Astrocyte (in vitro differentiated cells and primary cell): ENCODE measurements at regions not wholly inside any gene's neighbourhood (a gene's known extent, or its start where the extent isn't known, plus 50 kb on each side); places are given as distances from the start of the nearest gene placed in this dataset.
A peak's percentile ranks its signal among the peaks of the same experiment; 100 is the strongest.

ENCODE experiments used
- DNase-seq: peaks from one replicate; pipeline ENCODE4 v3.0.0-alpha.2; 2010; ENCODE audit warnings: low read depth
- FAIRE-seq: peaks from 2 replicates; lab custom pipeline; 2011; peaks lifted over from hg19 to GRCh38; lab: Jason Lieb, UNC
- H2AFZ ChIP-seq: 2 replicates; pipeline ENCODE4 v1.6.0; 2012; ENCODE audit warnings: low read depth, low read length, inconsistent platforms
- H3K27ac ChIP-seq: 2 replicates; pipeline ENCODE4 v1.5.1; 2011; ENCODE audit warnings: low read depth, low read length, inconsistent platforms
- H3K27me3 ChIP-seq: 2 replicates; pipeline ENCODE4 v1.6.0; 2011; ENCODE audit warnings: low read length, inconsistent platforms; ENCODE audit not compliant: insufficient read depth
- H3K36me3 ChIP-seq: 2 replicates; pipeline ENCODE4 v1.5.1; 2011; ENCODE audit warnings: low read length, inconsistent platforms; ENCODE audit not compliant: insufficient read depth
- H3K4me1 ChIP-seq: 2 replicates; pipeline ENCODE4 v1.5.1; 2011; ENCODE audit warnings: low read length, inconsistent platforms; ENCODE audit not compliant: insufficient read depth
- H3K4me2 ChIP-seq: 2 replicates; pipeline ENCODE4 v1.6.0; 2012; ENCODE audit warnings: low read length, inconsistent platforms
- H3K4me3 ChIP-seq: 2 replicates; pipeline ENCODE4 v1.5.1; 2011; ENCODE audit warnings: low read depth, mild to moderate bottlenecking, low read length, inconsistent platforms; ENCODE audit not compliant: insufficient read depth
- H3K79me2 ChIP-seq: 2 replicates; pipeline ENCODE4 v1.6.0; 2012; ENCODE audit warnings: mild to moderate bottlenecking, low read length, inconsistent platforms; ENCODE audit not compliant: insufficient read depth
- H3K9ac ChIP-seq: 2 replicates; pipeline ENCODE4 v1.6.0; 2012; ENCODE audit warnings: mild to moderate bottlenecking, low read length, inconsistent platforms
- H3K9me3 ChIP-seq: 2 replicates; pipeline ENCODE4 v1.5.1; 2012; ENCODE audit warnings: low read depth, mild to moderate bottlenecking, low read length, inconsistent platforms; ENCODE audit not compliant: insufficient read depth
- H4K20me1 ChIP-seq: 2 replicates; pipeline ENCODE4 v1.6.0; 2012; ENCODE audit warnings: low read length, inconsistent platforms; ENCODE audit not compliant: insufficient read depth
- H3K27ac Mint-ChIP-seq: one replicate; pipeline ENCODE4 v1.8.0; 2021; ENCODE audit warnings: mild to moderate bottlenecking, mixed read lengths; ENCODE audit not compliant: unreplicated experiment
- H3K27me3 Mint-ChIP-seq: one replicate; pipeline ENCODE4 v1.8.0; 2021; ENCODE audit warnings: low read depth, mixed read lengths; ENCODE audit not compliant: unreplicated experiment
- H3K36me3 Mint-ChIP-seq: one replicate; pipeline ENCODE4 v1.8.0; 2021; ENCODE audit warnings: low read depth, mixed read lengths; ENCODE audit not compliant: unreplicated experiment
- H3K4me1 Mint-ChIP-seq: one replicate; pipeline ENCODE4 v1.8.0; 2021; ENCODE audit warnings: low read depth, mixed read lengths; ENCODE audit not compliant: unreplicated experiment
- H3K4me3 Mint-ChIP-seq: one replicate; pipeline ENCODE4 v1.8.0; 2021; ENCODE audit warnings: mild to moderate bottlenecking, moderate library complexity, mixed read lengths; ENCODE audit not compliant: unreplicated experiment
- H3K9me3 Mint-ChIP-seq: one replicate; pipeline ENCODE4 v1.8.0; 2021; ENCODE audit warnings: mild to moderate bottlenecking, mixed read lengths; ENCODE audit not compliant: unreplicated experiment
- EZH2 ChIP-seq: IDR thresholded peaks from 2 replicates; pipeline ENCODE4 v1.6.1; 2012; ENCODE audit warnings: mild to moderate bottlenecking, low read length, inconsistent platforms; ENCODE audit not compliant: insufficient read depth
- TF ChIP-seq, protein P1 (sequence below): IDR thresholded peaks from 2 replicates; pipeline ENCODE4 v1.5.1; 2011; ENCODE audit warnings: low read depth, mild to moderate bottlenecking, inconsistent platforms, low read length, moderate library complexity; ENCODE audit not compliant: insufficient read depth

DNA sequence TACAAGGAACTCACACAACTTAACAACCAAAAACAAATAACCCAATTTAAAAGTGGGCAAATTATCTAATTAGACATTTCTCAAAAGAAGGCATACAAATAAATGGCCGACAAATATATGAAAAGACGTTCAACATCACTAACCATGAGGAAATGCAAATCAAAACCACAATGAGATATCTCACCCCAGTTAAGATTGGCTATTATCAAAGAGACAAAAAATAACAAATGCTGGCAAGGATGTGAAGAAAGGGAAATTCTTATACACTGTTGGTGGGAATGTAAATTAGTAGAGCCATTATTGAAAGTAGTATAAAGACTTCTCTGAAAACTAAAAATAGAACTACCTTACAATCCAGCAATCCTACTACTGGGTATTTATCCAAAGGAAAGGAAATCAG lies 96.7 kb upstream of the SIRPG start:
- H3K4me1 Mint-ChIP-seq = no peaks in the 10 kb centered on the region
- H3K79me2 ChIP-seq = no peaks in the 10 kb centered on the region
- no peak for TF ChIP-seq EZH2
- TF ChIP-seq, protein P1, sequence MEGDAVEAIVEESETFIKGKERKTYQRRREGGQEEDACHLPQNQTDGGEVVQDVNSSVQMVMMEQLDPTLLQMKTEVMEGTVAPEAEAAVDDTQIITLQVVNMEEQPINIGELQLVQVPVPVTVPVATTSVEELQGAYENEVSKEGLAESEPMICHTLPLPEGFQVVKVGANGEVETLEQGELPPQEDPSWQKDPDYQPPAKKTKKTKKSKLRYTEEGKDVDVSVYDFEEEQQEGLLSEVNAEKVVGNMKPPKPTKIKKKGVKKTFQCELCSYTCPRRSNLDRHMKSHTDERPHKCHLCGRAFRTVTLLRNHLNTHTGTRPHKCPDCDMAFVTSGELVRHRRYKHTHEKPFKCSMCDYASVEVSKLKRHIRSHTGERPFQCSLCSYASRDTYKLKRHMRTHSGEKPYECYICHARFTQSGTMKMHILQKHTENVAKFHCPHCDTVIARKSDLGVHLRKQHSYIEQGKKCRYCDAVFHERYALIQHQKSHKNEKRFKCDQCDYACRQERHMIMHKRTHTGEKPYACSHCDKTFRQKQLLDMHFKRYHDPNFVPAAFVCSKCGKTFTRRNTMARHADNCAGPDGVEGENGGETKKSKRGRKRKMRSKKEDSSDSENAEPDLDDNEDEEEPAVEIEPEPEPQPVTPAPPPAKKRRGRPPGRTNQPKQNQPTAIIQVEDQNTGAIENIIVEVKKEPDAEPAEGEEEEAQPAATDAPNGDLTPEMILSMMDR = no peak
- no peak overlapping the region for H3K4me3 Mint-ChIP-seq
- no peak overlapping the region for H3K9ac ChIP-seq
- H3K9me3 ChIP-seq = no peaks in the 10 kb centered on the region
- no peak overlapping the region for H3K4me3 ChIP-seq
- H3K27ac Mint-ChIP-seq = no peak overlapping the region
- FAIRE-seq = peak; percentile 17
- H3K4me2 ChIP-seq = no peak overlapping the region
- H4K20me1 ChIP-seq = no peaks in the 10 kb centered on the region
- H3K36me3 Mint-ChIP-seq = no peaks in the 10 kb centered on the region
- DNase-seq = no peak
- no peaks in the 10 kb centered on the region for H3K36me3 ChIP-seq
- H3K27me3 ChIP-seq = peaks cover 2% of the 10 kb centered on the region
- H3K27me3 Mint-ChIP-seq = no peaks in the 10 kb centered on the region
- no peaks in the 10 kb centered on the region for H3K4me1 ChIP-seq
- no peak overlapping the region for H2AFZ ChIP-seq
- H3K27ac ChIP-seq = no peak overlapping the region
- peaks cover 11% of the 10 kb centered on the region for H3K9me3 Mint-ChIP-seq

DNA sequence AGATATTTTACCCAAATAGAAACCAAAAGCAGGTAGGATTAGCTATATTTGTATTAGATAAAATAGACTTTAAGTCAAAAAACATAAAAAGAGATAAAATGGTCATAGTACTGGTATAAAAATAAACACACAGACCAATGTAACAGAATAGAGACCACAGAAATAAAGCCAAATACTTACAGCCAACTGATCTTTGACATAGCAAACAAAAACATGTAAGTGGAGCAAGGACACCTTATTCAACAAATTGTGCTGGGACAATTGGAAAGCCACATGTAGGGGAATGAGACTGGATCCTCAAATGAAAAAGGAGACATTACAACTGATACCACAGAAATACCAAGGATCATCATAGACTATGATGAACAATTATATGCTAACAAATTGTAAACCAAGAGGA lies 94.5 kb upstream of the SIRPG start:
- no peak for FAIRE-seq
- H3K36me3 ChIP-seq = no peaks in the 10 kb centered on the region
- peaks cover 11% of the 10 kb centered on the region for H3K9me3 Mint-ChIP-seq

DNA sequence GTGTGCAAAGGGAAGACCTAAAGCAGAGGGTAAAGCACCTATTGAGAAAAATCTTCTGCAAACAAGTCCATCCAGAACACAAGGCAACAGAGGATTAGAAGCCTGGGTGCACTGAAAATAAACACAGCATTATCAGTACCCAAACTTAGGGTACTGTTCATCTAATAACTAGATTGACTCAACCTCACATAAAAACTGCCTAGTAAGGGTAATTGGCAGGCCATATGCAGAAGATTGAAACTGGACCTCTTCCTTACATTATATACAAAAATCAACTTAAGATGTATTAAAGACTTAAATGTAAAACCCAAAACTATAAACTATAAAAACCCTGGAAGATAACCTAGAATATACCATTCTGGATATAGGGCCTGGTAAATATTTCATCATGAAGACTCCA lies 91.2 kb upstream of the SIRPG start:
- H3K9ac ChIP-seq = no peak overlapping the region
- DNase-seq = no peak
- no peak for FAIRE-seq
- H3K4me3 ChIP-seq = no peak overlapping the region
- H3K27me3 ChIP-seq = peaks cover 3% of the 10 kb centered on the region
- no peaks in the 10 kb centered on the region for H3K4me1 ChIP-seq
- no peaks in the 10 kb centered on the region for H3K36me3 ChIP-seq
- H3K27ac ChIP-seq = no peak overlapping the region
- no peak overlapping the region for H3K4me2 ChIP-seq
- H3K79me2 ChIP-seq = no peaks in the 10 kb centered on the region
- Mint-ChIP-seq H3K27ac (no peak overlapping the region), H3K27me3 (no peaks in the 10 kb centered on the region), H3K4me1 (no peaks in the 10 kb centered on the region), H3K4me3 (no peak overlapping the region), H3K36me3 (no peaks in the 10 kb centered on the region), H3K9me3 (peaks cover 11% of the 10 kb centered on the region)
- no peaks in the 10 kb centered on the region for H4K20me1 ChIP-seq
- TF ChIP-seq EZH2 = no peak
- TF ChIP-seq, protein P1 = no peak
- no peaks in the 10 kb centered on the region for H3K9me3 ChIP-seq
- H2AFZ ChIP-seq = no peak overlapping the region

More for the DNA sequence above, 94.5 kb upstream of the SIRPG start:
- H3K9ac ChIP-seq = no peak overlapping the region
- H3K4me2 ChIP-seq = no peak overlapping the region
- no peak for DNase-seq
- no peaks in the 10 kb centered on the region for H3K36me3 Mint-ChIP-seq
- no peak overlapping the region for H3K4me3 Mint-ChIP-seq
- H3K4me1 Mint-ChIP-seq = no peaks in the 10 kb centered on the region
- H2AFZ ChIP-seq = no peak overlapping the region
- H3K27ac Mint-ChIP-seq = no peak overlapping the region
- TF ChIP-seq, protein P1 = no peak
- no peak for TF ChIP-seq EZH2
- no peak overlapping the region for H3K27ac ChIP-seq
- H3K27me3 ChIP-seq = peaks cover 5% of the 10 kb centered on the region
- H3K79me2 ChIP-seq = no peaks in the 10 kb centered on the region
- H3K27me3 Mint-ChIP-seq = no peaks in the 10 kb centered on the region
- no peaks in the 10 kb centered on the region for H3K9me3 ChIP-seq
- H3K4me3 ChIP-seq = no peak overlapping the region
- H3K4me1 ChIP-seq = no peaks in the 10 kb centered on the region
- H4K20me1 ChIP-seq = no peaks in the 10 kb centered on the region
